ENCODE measurements at regions not wholly inside any gene's neighbourhood (a gene's known extent, or its start where the extent isn't known, plus 50 kb on each side); places are given as distances from the start of the nearest gene placed in this dataset.

DNA sequence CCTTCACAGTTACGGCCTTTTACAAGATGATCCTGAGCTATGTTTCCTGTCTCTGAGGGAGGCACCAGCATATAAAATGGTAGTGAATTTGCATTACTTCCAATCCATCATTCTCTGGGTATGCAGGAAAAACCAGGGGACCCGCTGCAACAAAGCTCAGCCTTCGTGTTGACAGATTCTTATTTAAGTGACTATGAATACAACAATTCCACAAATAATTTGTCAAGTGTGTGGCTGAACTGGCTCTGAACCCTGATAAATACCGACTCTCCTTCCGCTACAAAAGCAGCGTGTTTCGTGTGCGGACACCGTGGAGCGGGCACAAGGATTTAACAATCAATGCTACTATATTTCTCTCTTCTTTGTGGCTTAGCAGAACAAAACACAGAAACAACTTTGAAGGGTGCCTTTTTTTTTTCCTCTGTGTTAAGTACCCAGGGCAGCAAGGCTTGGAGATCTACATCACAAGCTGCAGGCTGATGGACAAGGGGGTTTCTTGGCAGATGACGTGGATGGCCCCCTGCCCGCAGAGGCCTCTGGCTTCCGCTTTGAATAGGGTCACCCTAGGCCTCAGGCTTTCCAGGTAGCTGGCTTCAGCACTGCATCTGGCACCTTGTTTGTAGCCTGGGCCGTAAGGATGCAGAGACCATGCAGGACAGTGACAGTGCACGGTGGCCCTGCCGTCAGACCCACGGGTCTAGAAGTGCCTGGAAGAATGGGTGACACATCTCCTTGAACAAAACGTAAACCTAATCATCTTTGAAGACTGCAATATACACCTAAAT, 280.5 kb upstream of the TSHZ3 start:
- TF ChIP-seq, protein P1, sequence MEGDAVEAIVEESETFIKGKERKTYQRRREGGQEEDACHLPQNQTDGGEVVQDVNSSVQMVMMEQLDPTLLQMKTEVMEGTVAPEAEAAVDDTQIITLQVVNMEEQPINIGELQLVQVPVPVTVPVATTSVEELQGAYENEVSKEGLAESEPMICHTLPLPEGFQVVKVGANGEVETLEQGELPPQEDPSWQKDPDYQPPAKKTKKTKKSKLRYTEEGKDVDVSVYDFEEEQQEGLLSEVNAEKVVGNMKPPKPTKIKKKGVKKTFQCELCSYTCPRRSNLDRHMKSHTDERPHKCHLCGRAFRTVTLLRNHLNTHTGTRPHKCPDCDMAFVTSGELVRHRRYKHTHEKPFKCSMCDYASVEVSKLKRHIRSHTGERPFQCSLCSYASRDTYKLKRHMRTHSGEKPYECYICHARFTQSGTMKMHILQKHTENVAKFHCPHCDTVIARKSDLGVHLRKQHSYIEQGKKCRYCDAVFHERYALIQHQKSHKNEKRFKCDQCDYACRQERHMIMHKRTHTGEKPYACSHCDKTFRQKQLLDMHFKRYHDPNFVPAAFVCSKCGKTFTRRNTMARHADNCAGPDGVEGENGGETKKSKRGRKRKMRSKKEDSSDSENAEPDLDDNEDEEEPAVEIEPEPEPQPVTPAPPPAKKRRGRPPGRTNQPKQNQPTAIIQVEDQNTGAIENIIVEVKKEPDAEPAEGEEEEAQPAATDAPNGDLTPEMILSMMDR (IDR thresholded peaks at IDR 0.05; ENCODE audit: low read length), result no peak
- TF ChIP-seq EZH2phosphoT487 (IDR thresholded peaks at IDR 0.05; ENCODE audit: low read length), result no peak

Data from MM.1S (cell line).